WI38 (cell line): ENCODE measurements at regions not wholly inside any gene's neighbourhood (a gene's known extent, or its start where the extent isn't known, plus 50 kb on each side); places are given as distances from the start of the nearest gene placed in this dataset.

Source experiments
- H3K4me3 ChIP-seq: 2 replicates; pipeline ENCODE4 v1.5.1; 2011; ENCODE audit warnings: low read depth, mild to moderate bottlenecking, control low read depth, low read length
- CTCF ChIP-seq: IDR thresholded peaks from 2 replicates; pipeline ENCODE4 v1.5.1; 2012; ENCODE audit warnings: low read depth, mild to moderate bottlenecking, control low read depth, low read length

GRCh38 chr4:100828986-100829685 lies 311.3 kb upstream of the EMCN start:
- no peak for TF ChIP-seq CTCF
- H3K4me3 ChIP-seq: no peak overlapping the region

DNA sequence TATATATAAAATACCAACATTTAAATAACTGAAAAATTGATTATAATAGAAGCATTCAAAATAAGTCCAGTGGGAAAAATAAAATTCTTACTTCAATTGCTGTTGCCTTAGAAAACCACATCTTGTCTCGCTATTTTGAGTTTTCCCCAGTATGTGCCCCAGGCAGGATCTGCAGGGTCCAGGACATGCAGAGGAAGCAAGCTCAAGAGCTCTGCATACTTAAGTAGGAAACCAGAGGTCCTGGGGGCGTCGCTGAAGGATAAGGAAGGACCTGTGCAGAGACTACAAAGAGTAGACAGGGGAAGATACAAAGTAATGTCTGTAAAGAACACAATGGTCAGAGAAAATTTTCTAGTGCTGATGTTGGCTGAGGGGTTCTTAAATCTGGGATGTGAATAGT lies 310.5 kb upstream of the EMCN start:
- TF ChIP-seq CTCF: no peak
- H3K4me3 ChIP-seq: no peak overlapping the region

GRCh38 chr4:100827756-100828155 lies 309.9 kb upstream of the EMCN start:
- no peak for TF ChIP-seq CTCF
- no peak overlapping the region for H3K4me3 ChIP-seq

DNA sequence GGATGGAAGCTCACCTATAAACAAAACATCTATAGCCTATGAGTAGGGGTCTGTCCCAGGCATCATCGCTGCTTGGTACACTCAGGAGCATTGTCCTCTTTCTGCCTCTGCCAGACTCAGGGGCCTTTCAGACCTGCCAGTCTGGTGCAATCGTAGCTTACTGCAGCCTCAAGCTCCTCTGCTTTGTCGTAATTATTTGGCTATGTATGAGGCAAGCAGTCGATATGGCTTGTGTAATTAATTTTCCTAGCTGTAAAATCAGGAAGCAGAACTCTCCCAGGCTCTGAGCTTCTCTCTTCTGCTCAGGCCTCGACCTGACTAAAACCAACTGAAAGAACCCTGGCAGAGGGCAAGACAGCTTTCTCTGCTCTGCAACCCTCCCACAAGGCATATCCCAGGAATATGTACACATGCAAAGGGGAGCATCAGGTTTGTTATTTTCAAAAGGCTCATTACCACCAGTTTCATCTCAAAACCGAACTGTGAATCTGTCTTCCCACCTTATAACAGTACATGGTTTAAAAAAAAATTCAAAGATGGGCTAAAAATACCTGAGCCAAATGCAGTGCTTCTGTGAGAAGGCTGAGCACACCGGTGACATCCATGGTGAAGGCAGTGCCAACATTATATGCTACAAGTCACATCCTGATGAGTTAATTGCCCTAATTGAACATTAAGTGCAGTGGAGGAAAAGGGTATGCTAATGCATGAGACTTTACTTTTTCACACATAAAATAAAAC lies 309.2 kb upstream of the EMCN start:
- no peak for TF ChIP-seq CTCF
- no peak overlapping the region for H3K4me3 ChIP-seq

DNA sequence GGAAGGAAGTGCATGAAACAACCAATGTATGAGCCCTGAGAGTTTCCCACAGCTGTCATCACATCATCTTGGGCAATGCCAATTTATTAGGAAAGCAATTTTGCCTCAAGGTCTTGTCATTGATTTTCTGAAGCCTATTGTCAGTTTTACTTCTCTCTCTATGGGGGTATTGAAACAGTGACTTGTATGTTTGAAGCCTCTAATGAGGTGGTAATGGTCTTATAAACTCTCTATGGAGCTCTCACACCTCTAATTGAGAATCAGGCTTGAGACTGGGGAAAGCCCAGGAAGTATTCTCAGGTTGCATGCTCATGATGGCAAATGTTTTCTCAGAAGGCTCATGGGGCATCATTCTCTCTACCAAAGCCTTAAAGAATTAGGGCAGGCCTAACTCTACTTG lies 308.2 kb upstream of the EMCN start:
- H3K4me3 ChIP-seq: no peak overlapping the region
- TF ChIP-seq CTCF: no peak

GRCh38 chr4:100823993-100824323 lies 306.1 kb upstream of the EMCN start:
- H3K4me3 ChIP-seq: no peak overlapping the region
- no peak for TF ChIP-seq CTCF
